ENCODE measurements at regions not wholly inside any gene's neighbourhood (a gene's known extent, or its start where the extent isn't known, plus 50 kb on each side); places are given as distances from the start of the nearest gene placed in this dataset.
"Not testable (repeated sequence)": the region's sequence is repeated elsewhere in the genome, so short reads cannot be mapped to it uniquely, and the experiment has no call there.

DNA sequence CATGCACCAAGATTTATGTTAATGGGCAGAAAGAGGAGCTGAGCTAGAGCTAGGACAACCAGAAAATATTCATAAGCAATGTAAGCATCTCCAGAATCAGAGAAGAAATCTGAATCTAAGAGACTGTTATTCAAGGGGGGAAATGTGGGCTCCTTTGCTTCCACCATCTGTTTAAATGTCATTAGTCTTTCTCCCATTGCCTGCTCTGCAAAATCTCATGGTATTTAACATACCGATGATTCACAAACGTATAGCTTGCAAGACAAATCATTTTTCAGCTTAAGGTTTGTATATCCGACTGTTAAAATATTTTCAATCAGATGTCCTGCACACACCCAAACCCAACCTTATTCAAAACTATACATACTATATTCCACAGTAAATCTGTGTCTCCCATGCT lies 133.4 kb upstream of the TACR3 start:
- Mint-ChIP-seq H3K27ac (no peak overlapping the region), H3K27me3 (no peaks in the 10 kb centered on the region), H3K4me1 (no peaks in the 10 kb centered on the region), H3K4me3 (no peak overlapping the region), H3K36me3 (ENCODE audit: low read depth) (no peaks in the 10 kb centered on the region), H3K9me3 (peaks cover 9% of the 10 kb centered on the region)
- DNase-seq (no peak), ATAC-seq (no peak)

DNA sequence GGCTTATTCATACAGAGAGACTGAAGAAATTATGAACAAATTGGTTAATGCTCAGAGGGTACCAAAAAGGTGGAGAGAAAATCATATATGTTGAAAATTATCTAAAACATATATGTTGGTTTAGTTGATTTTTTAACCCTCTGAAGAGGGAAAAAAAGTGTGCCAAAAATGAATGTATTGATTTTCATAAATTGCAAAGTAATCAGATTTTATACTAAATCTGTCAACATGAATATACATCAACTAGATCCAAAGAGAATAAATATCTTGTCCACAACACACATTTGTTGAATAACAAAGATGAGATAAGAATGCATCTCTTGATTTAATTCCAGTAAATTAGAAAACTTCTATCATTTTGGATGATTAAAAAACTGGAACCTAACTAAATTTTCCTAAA lies 125.3 kb upstream of the TACR3 start:
- Mint-ChIP-seq H3K4me3 (no peak overlapping the region), H3K36me3 (ENCODE audit: low read depth) (no peaks in the 10 kb centered on the region), H3K4me1 (no peaks in the 10 kb centered on the region), H3K9me3 (peaks cover 28% of the 10 kb centered on the region), H3K27me3 (no peaks in the 10 kb centered on the region), H3K27ac (no peak overlapping the region)
- no peak for ATAC-seq
- DNase-seq, result no peak

GRCh38 chr4:103842637-103843239 lies 123.0 kb upstream of the TACR3 start:
- H3K27ac Mint-ChIP-seq, result no peak overlapping the region
- H3K4me3 Mint-ChIP-seq, result no peak overlapping the region
- no peaks in the 10 kb centered on the region for H3K36me3 Mint-ChIP-seq (ENCODE audit: low read depth)
- no peaks in the 10 kb centered on the region for H3K4me1 Mint-ChIP-seq
- peaks cover 23% of the 10 kb centered on the region for H3K9me3 Mint-ChIP-seq
- ATAC-seq (no peak), DNase-seq (no peak)
- no peaks in the 10 kb centered on the region for H3K27me3 Mint-ChIP-seq

GRCh38 chr4:103842076-103842475 lies 122.3 kb upstream of the TACR3 start:
- Mint-ChIP-seq H3K36me3 (ENCODE audit: low read depth) (no peaks in the 10 kb centered on the region), H3K9me3 (peaks cover 17% of the 10 kb centered on the region), H3K4me3 (no peak overlapping the region), H3K27ac (no peak overlapping the region), H3K4me1 (no peaks in the 10 kb centered on the region), H3K27me3 (no peaks in the 10 kb centered on the region)
- ATAC-seq, result no peak
- no peak for DNase-seq

DNA sequence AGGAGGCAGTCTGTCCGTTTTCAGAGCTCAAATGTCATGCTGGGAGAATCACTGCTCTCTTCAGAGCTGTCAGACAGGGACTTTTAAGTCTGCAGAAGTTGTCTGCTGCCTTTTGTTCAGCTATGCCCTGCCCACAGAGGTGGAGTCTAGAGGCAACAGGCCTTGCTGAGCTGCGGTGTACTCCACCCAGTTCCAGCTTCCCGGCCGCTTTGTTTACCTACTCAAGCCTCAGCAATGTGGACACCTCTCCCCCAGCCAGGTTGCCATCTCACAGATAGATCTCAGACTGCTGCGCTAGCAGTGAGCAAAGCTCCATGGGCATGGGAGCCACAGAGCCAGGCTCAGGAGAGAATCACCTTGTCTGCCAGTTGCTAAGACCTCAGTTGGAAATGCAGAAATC lies 90.5 kb upstream of the TACR3 start:
- not testable (repeated sequence) for H3K27ac Mint-ChIP-seq; DNase-seq; ATAC-seq; H3K27me3 Mint-ChIP-seq; H3K9me3 Mint-ChIP-seq; H3K4me1 Mint-ChIP-seq; H3K36me3 Mint-ChIP-seq (ENCODE audit: low read depth); H3K4me3 Mint-ChIP-seq

DNA sequence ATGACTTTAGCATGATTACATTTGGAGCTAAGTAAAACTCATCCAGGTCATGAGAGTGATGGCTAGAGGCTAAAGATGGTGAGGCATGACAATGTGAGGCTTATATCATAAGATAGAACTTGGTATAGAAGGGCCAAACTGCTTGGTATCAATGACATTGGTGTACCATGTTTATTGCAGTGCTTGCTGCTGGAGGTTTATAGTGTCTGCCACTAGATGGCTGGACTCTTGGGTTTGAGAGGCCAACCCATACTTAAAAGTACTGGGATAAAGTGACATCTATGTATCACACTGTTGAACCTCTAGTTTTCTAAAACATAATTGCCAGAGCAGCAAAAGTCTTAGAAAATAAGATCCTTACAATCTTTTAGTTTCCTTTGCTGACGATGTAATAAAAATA lies 83.0 kb upstream of the TACR3 start:
- no peaks in the 10 kb centered on the region for H3K4me1 Mint-ChIP-seq
- DNase-seq (no peak), ATAC-seq (no peak)
- no peak overlapping the region for H3K27ac Mint-ChIP-seq
- no peaks in the 10 kb centered on the region for H3K9me3 Mint-ChIP-seq
- H3K36me3 Mint-ChIP-seq (ENCODE audit: low read depth), result no peaks in the 10 kb centered on the region
- no peaks in the 10 kb centered on the region for H3K27me3 Mint-ChIP-seq
- H3K4me3 Mint-ChIP-seq, result no peak overlapping the region

GRCh38 chr4:103787057-103787456 lies 67.3 kb upstream of the TACR3 start:
- Mint-ChIP-seq H3K36me3 (ENCODE audit: low read depth) (no peaks in the 10 kb centered on the region), H3K27ac (no peak overlapping the region), H3K27me3 (no peaks in the 10 kb centered on the region), H3K4me1 (no peaks in the 10 kb centered on the region), H3K4me3 (no peak overlapping the region), H3K9me3 (peaks cover 8% of the 10 kb centered on the region)
- ATAC-seq (no peak), DNase-seq (no peak)

DNA sequence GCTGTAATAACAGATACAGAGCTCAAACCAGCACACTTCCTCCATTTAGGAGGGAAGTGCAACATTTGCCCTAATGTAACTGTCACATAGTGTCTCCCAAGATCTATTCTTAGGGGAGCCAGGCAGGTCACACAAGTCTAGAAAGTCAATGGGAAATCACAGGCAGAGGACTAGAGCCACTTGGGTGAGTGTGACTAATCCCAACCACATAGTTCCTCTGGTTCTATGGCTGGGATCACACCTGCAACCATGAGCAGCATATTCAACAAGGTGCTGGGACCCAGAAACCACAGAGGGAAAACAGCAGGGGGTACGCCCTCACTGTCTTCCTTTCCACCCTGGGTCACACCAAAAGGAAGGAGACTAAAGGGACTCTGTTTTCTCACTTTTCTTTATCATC lies 66.8 kb upstream of the TACR3 start:
- Mint-ChIP-seq H3K36me3 (ENCODE audit: low read depth) (no peaks in the 10 kb centered on the region), H3K4me3 (no peak overlapping the region), H3K27ac (no peak overlapping the region), H3K4me1 (no peaks in the 10 kb centered on the region), H3K27me3 (no peaks in the 10 kb centered on the region), H3K9me3 (peaks cover 8% of the 10 kb centered on the region)
- no peak for DNase-seq
- no peak for ATAC-seq

DNA sequence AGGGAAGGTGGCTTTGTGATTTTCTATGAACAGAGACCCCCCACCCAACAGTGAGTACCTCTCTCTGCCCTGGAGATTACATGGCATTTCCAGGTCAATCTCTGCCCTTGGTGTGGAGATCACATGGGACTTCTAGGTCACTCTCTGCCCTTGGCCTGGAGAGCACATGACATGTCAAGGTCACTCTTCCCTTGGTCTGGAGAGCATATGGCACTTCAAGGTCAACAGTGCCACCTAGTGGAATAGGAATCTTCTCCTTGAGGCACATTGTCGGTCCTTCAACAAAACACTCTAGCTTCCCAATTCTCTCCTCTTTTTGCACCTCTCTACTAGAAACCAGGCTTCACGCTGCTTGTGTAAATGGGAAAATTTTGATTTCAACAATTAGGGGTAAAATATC lies 66.2 kb upstream of the TACR3 start:
- no peaks in the 10 kb centered on the region for H3K27me3 Mint-ChIP-seq
- H3K36me3 Mint-ChIP-seq (ENCODE audit: low read depth), result no peaks in the 10 kb centered on the region
- ATAC-seq (no peak), DNase-seq (no peak)
- H3K27ac Mint-ChIP-seq, result no peak overlapping the region
- no peak overlapping the region for H3K4me3 Mint-ChIP-seq
- no peaks in the 10 kb centered on the region for H3K4me1 Mint-ChIP-seq
- peaks cover 8% of the 10 kb centered on the region for H3K9me3 Mint-ChIP-seq

DNA sequence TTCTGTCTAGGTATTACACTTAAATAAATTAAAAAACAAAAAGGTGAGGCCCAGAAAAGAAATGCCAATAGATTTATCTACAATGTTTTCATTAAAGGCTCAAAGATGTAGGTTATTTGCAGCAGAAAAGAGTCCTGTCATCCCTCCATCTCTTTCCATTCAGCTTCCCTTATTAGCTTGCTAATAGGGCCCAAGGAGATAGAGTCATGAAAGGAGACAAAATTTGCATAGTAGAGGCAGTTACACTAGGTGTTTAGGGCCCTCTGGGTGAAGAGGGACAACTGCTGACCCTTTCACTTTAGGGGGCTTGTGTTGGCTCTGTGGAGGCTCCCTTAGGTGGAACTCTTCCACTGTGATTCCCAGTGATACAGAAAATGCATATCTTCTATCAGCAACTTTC lies 58.4 kb upstream of the TACR3 start:
- DNase-seq, result no peak
- Mint-ChIP-seq H3K27me3 (no peaks in the 10 kb centered on the region), H3K4me1 (no peaks in the 10 kb centered on the region), H3K27ac (no peak overlapping the region), H3K4me3 (no peak overlapping the region), H3K9me3 (no peaks in the 10 kb centered on the region), H3K36me3 (ENCODE audit: low read depth) (no peaks in the 10 kb centered on the region)
- no peak for ATAC-seq

- ATAC-seq (no peak), DNase-seq (no peak)
- no peaks in the 10 kb centered on the region for H3K36me3 Mint-ChIP-seq (ENCODE audit: low read depth)
- H3K27me3 Mint-ChIP-seq, result no peaks in the 10 kb centered on the region
- peaks cover 6% of the 10 kb centered on the region for H3K9me3 Mint-ChIP-seq
- H3K4me1 Mint-ChIP-seq, result no peaks in the 10 kb centered on the region
- H3K4me3 Mint-ChIP-seq, result no peak overlapping the region
- no peak overlapping the region for H3K27ac Mint-ChIP-seq
These were observed 54.6 kb upstream of the TACR3 start for GRCh38 chr4:103774326-103774825.

DNA sequence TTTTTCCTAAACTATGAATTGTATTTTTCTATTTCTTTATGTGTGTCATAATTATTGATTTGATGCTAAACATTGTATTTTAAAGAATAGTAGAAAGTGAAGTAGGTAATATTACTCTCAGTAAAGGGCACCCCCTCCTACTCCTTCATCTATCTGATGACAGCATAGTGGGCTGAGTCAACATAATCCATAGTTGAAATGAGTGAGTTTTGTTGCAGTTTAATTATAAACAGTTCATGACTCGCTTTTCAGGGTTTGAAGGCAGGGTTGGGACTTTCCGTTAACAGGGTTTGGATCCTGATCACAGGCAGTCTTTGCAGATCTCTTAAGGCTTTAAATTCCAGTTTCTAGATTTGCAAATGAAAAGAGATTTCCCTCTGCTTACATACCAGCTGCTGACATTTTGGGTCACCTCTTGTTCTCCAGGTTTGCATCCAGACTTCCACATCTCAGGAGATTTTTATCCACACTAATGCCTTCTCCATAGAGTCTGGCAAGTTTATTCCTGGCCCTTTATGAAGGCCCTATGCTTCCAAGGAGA lies 54.0 kb upstream of the TACR3 start:
- Mint-ChIP-seq H3K27ac (no peak overlapping the region), H3K27me3 (no peaks in the 10 kb centered on the region), H3K36me3 (ENCODE audit: low read depth) (no peaks in the 10 kb centered on the region), H3K4me1 (no peaks in the 10 kb centered on the region), H3K9me3 (peaks cover 6% of the 10 kb centered on the region), H3K4me3 (no peak overlapping the region)
- no peak for DNase-seq
- ATAC-seq, result no peak

Data from activated naive CD8-positive, alpha-beta T cell treated with anti-CD3 and anti-CD28 coated beads, Interleukin-2, amount 50 U/mL, for 24 hours (primary cell).